ENCODE measurements at regions not wholly inside any gene's neighbourhood (a gene's known extent, or its start where the extent isn't known, plus 50 kb on each side); places are given as distances from the start of the nearest gene placed in this dataset.
"Not testable (repeated sequence)": the region's sequence is repeated elsewhere in the genome, so short reads cannot be mapped to it uniquely, and the experiment has no call there.

GRCh38 chr3:187889106-187889505 is 143.8 kb upstream of the BCL6 start:
- H3K27me3 ChIP-seq (ENCODE audit: insufficient read depth, low read depth, severe bottlenecking): no peaks in the 10 kb centered on the region
- DNase-seq: no peak
- no peak overlapping the region for H3K27ac ChIP-seq
- H3K9me3 ChIP-seq (ENCODE audit: severe bottlenecking): no peaks in the 10 kb centered on the region
- H3K4me3 ChIP-seq (ENCODE audit: low read depth, low read length): no peak overlapping the region
- TF ChIP-seq CTCF (IDR thresholded peaks at IDR 0.05; ENCODE audit: low read depth, low read length): no peak
- H3K36me3 ChIP-seq: no peaks in the 10 kb centered on the region

GRCh38 chr3:187889601-187890404 is 144.5 kb upstream of the BCL6 start:
- no peaks in the 10 kb centered on the region for H3K36me3 ChIP-seq
- DNase-seq: no peak
- no peaks in the 10 kb centered on the region for H3K27me3 ChIP-seq (ENCODE audit: insufficient read depth, low read depth, severe bottlenecking)
- H3K4me3 ChIP-seq (ENCODE audit: low read depth, low read length): no peak overlapping the region
- no peaks in the 10 kb centered on the region for H3K9me3 ChIP-seq (ENCODE audit: severe bottlenecking)
- no peak overlapping the region for H3K27ac ChIP-seq
- no peak for TF ChIP-seq CTCF (IDR thresholded peaks at IDR 0.05; ENCODE audit: low read depth, low read length)

GRCh38 chr3:187890405-187890752 is 145.1 kb upstream of the BCL6 start:
- H3K27ac ChIP-seq; DNase-seq; H3K4me3 ChIP-seq (ENCODE audit: low read depth, low read length): not testable (repeated sequence)

GRCh38 chr3:187896646-187897045 is 151.4 kb upstream of the BCL6 start:
- Histone ChIP-seq H3K9me3 (ENCODE audit: severe bottlenecking) (no peaks in the 10 kb centered on the region), H3K27me3 (ENCODE audit: insufficient read depth, low read depth, severe bottlenecking) (no peaks in the 10 kb centered on the region), H3K4me3 (ENCODE audit: low read depth, low read length) (no peak overlapping the region), H3K27ac (no peak overlapping the region), H3K36me3 (no peaks in the 10 kb centered on the region)
- TF ChIP-seq CTCF (IDR thresholded peaks at IDR 0.05; ENCODE audit: low read depth, low read length): no peak
- DNase-seq: no peak

More at GRCh38 chr3:187890405-187890752, 145.1 kb upstream of the BCL6 start:
- H3K27me3 ChIP-seq (ENCODE audit: insufficient read depth, low read depth, severe bottlenecking); H3K9me3 ChIP-seq (ENCODE audit: severe bottlenecking); H3K36me3 ChIP-seq: not testable (repeated sequence)

- H3K27ac ChIP-seq: no peak overlapping the region
Observed at GRCh38 chr3:187899246-187899645, 154.0 kb upstream of the BCL6 start.

More at GRCh38 chr3:187899246-187899645, 154.0 kb upstream of the BCL6 start:
- no peak for TF ChIP-seq CTCF (IDR thresholded peaks at IDR 0.05; ENCODE audit: low read depth, low read length)
- Histone ChIP-seq H3K27me3 (ENCODE audit: insufficient read depth, low read depth, severe bottlenecking) (no peaks in the 10 kb centered on the region), H3K4me3 (ENCODE audit: low read depth, low read length) (no peak overlapping the region), H3K9me3 (ENCODE audit: severe bottlenecking) (no peaks in the 10 kb centered on the region), H3K36me3 (no peaks in the 10 kb centered on the region)
- DNase-seq: no peak

Data from WERI-Rb-1 (cell line).